Thymus (tissue), 11 donors: ENCODE measurements at regions not wholly inside any gene's neighbourhood (a gene's known extent, or its start where the extent isn't known, plus 50 kb on each side); places are given as distances from the start of the nearest gene placed in this dataset.

Experiments
- DNase-seq, 9 donors: peaks; one replicate each; pipeline ENCODE4 v3.0.0-alpha.2; 2013; ENCODE audit warnings: low spot score in 9 of 9, low read depth in 6 of 9, missing footprints in 1 of 9
- H3K27ac ChIP-seq, 2 donors: one replicate each; pipeline ENCODE4 v1.5.1; 2013; ENCODE audit warnings: control low read depth in 1 of 2, low read depth in 1 of 2, low read length in 1 of 2, mild to moderate bottlenecking in 1 of 2, moderate library complexity in 1 of 2
- H3K27me3 ChIP-seq, 2 donors: one replicate each; pipeline ENCODE4 v1.5.1; 2013; ENCODE audit warnings: low read length in 1 of 2; ENCODE audit not compliant: control insufficient read depth in 2 of 2, insufficient read depth in 1 of 2
- H3K36me3 ChIP-seq, 2 donors: one replicate each; pipeline ENCODE4 v1.5.1; 2013; ENCODE audit warnings: low read length in 1 of 2, mild to moderate bottlenecking in 1 of 2, moderate library complexity in 1 of 2; ENCODE audit not compliant: control insufficient read depth in 2 of 2, insufficient read depth in 2 of 2
- H3K4me1 ChIP-seq, 2 donors: one replicate each; pipeline ENCODE4 v1.5.1; 2013; ENCODE audit warnings: low read length in 2 of 2; ENCODE audit not compliant: control insufficient read depth in 2 of 2, insufficient read depth in 2 of 2
- H3K4me3 ChIP-seq, 2 donors: one replicate each; pipeline ENCODE4 v1.5.1; 2013; ENCODE audit warnings: low read length in 2 of 2, control low read depth in 1 of 2, mild to moderate bottlenecking in 1 of 2
- H3K9me3 ChIP-seq, 2 donors: one replicate each; pipeline ENCODE4 v1.5.1; 2013; ENCODE audit warnings: low read length in 1 of 2, mild to moderate bottlenecking in 1 of 2; ENCODE audit not compliant: control insufficient read depth in 2 of 2, insufficient read depth in 1 of 2
- WGBS: extraction: QIAGEN DNeasy Blood & Tissue Kit; methylation state at CpG from one replicate; pipeline ENCODE4 v1.1.7; 2013; 5-methylcytosine and 5-hydroxymethylcytosine counted together
- donor health status: healthy.

DNA sequence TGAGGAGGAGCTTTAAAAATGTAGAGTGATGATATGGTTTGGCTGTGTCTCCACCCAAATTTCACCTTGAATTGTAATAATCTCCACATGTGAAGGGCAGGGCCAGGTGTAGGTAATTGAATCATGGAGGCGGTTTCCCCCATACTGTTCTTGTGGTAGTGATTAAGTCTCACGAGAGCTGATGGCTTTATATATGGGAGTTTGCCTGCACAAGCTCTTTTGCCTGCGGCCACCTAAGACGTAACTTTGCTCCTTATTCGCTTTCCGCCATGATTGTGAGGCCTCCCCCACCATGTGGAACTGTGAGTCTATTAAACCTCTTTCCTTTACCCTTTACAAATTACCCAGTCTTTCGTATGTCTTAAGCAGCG is 332.0 kb downstream of the RAPGEF2 start:
- no peak for DNase-seq
- no peak overlapping the region for H3K27ac ChIP-seq
- no peaks in the 10 kb centered on the region for H3K27me3 ChIP-seq
- H3K4me1 ChIP-seq: no peaks in the 10 kb centered on the region
- H3K9me3 ChIP-seq: peaks cover 0 to 3% of the 10 kb centered on the region in 2 donors
- WGBS: 85% methylated on average over 8 of the region's 8 CpGs
- no peak overlapping the region for H3K4me3 ChIP-seq
- H3K36me3 ChIP-seq: no peaks in the 10 kb centered on the region

DNA sequence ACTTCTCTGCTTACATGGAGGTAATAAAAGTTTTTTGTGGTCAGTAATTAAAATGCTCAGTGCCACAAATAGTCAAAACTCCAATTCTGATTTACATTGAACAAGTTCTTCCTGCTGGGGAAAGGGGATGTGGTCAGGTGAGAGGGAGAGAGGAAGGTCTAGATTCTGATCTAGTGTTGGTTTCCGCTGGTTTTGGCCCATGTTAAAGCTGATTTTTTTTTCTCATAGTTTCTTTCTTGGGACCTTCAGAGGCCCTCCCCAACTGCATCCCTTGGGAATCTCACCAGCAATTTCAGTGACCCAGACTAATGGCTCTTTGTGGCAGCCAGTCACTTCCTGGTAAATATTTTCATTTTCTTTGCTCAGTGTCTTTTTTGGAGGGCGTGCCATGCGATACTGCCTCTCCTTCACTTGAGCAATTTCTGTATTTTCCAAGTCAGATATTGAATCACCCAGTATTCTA is 332.7 kb downstream of the RAPGEF2 start:
- 10% methylated on average over 3 of the region's 3 CpGs for WGBS
- no peak for DNase-seq
- Histone ChIP-seq H3K27me3 (no peaks in the 10 kb centered on the region), H3K36me3 (no peaks in the 10 kb centered on the region), H3K9me3 (peaks cover 0 to 3% of the 10 kb centered on the region in 2 donors), H3K4me1 (no peaks in the 10 kb centered on the region), H3K27ac (no peak overlapping the region), H3K4me3 (no peak overlapping the region)

DNA sequence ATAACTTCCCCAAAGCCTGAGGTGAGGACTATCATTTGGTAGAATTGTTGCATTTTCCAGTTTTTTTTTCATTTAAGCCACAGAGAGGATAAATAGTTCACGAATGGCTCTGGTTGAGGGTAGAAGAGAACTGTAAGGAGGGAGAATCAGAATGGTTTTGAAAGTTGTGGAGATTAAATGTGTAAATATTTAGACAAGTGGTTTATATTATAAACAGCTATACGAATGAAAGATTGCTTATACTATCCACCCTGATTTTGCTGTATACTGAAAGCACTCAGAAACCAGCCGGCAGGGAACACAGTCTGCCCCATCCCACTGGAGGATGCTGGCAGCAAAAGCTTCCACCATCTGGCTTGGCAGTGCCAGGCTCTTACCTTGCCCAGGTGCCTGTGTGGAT is 341.1 kb downstream of the RAPGEF2 start:
- Histone ChIP-seq H3K27me3 (no peaks in the 10 kb centered on the region), H3K4me3 (no peak overlapping the region), H3K4me1 (no peaks in the 10 kb centered on the region), H3K9me3 (no peaks in the 10 kb centered on the region), H3K36me3 (no peaks in the 10 kb centered on the region), H3K27ac (no peak overlapping the region)
- DNase-seq: no peak
- WGBS: 92% methylated on average over 3 of the region's 3 CpGs

GRCh38 chr4:159444678-159445077 is 341.8 kb downstream of the RAPGEF2 start:
- H3K4me3 ChIP-seq: no peak overlapping the region
- no peaks in the 10 kb centered on the region for H3K36me3 ChIP-seq
- no peak for DNase-seq
- H3K9me3 ChIP-seq: no peaks in the 10 kb centered on the region
- WGBS: 30% methylated on average over 1 of the region's 1 CpG
- H3K4me1 ChIP-seq: no peaks in the 10 kb centered on the region
- no peaks in the 10 kb centered on the region for H3K27me3 ChIP-seq
- H3K27ac ChIP-seq: no peak overlapping the region

DNA sequence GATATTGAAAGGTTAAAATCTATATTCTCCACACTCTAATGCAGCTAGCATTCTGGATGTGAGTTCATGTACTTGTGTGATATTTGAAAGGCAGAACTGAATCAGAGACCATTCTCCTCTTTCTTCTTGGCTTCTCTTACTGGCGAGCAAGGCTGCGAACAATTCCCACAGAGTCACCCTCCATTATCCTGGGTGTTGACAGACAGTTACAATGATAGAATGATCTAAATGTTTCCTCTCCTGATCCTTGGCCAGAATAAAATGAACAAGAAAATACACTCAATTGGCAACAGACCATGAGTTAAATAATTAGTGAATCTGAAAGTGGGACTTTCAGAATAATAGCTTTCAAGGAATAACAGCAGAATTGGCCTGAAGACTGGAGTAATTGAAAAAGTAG is 342.8 kb downstream of the RAPGEF2 start:
- Histone ChIP-seq H3K27ac (no peak overlapping the region), H3K9me3 (no peaks in the 10 kb centered on the region), H3K27me3 (no peaks in the 10 kb centered on the region), H3K4me1 (no peaks in the 10 kb centered on the region), H3K36me3 (no peaks in the 10 kb centered on the region), H3K4me3 (no peak overlapping the region)
- 97% methylated on average over 2 of the region's 2 CpGs for WGBS
- DNase-seq: no peak

DNA sequence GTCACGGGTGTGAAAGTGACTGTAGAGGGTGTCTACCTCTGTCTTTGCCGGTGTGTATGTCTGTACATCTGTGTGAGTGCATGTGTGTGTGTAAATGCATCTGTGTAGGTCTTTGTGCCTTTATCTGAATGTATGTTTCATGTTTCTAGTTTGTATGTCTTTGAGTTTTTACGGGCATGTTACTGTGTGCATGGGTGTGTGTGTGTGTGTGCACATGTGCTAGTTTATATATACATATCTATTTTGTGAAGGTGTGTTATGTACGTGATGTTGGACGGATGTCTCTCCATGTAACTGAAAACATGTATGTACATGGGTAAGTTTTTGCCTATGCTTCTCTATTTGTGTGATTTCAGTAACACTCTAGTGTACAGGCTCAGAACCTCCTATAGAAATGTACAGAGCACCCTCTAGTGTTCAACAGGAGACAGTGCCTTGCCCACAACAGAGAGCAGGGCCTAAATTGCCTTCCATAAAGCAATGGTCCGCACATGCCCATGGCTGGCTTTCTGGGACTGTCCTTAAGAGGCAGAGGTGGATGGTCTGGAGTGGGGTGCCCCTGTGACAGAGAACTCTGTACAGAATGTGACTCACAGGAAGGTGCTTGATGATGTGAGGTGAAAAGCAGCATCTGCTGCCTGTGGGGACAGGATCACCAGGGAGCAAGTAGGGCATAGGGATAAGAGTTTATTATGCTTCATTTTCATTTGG is 343.5 kb downstream of the RAPGEF2 start:
- no peak overlapping the region for H3K4me3 ChIP-seq
- peak; percentile 3 to 59 (median 15) for DNase-seq
- WGBS: 64% methylated on average over 6 of the region's 6 CpGs

GRCh38 chr4:159447296-159447695 is 344.4 kb downstream of the RAPGEF2 start:
- WGBS: 93% methylated on average over 4 of the region's 4 CpGs
- Histone ChIP-seq H3K36me3 (no peaks in the 10 kb centered on the region), H3K27me3 (no peaks in the 10 kb centered on the region), H3K9me3 (no peaks in the 10 kb centered on the region), H3K4me3 (no peak overlapping the region), H3K4me1 (no peaks in the 10 kb centered on the region), H3K27ac (no peak overlapping the region)
- no peak for DNase-seq

More for the DNA sequence above, 343.5 kb downstream of the RAPGEF2 start:
- Histone ChIP-seq H3K9me3 (no peaks in the 10 kb centered on the region), H3K27me3 (no peaks in the 10 kb centered on the region), H3K36me3 (no peaks in the 10 kb centered on the region), H3K27ac (no peak overlapping the region), H3K4me1 (no peaks in the 10 kb centered on the region)

- no peaks in the 10 kb centered on the region for H3K27me3 ChIP-seq
- no peak overlapping the region for H3K4me3 ChIP-seq
- no peaks in the 10 kb centered on the region for H3K9me3 ChIP-seq
- no peaks in the 10 kb centered on the region for H3K36me3 ChIP-seq
- 96% methylated on average over 2 of the region's 2 CpGs for WGBS
- H3K27ac ChIP-seq: no peak overlapping the region
- DNase-seq: no peak
- no peaks in the 10 kb centered on the region for H3K4me1 ChIP-seq
Observed at GRCh38 chr4:159451006-159451405, 348.1 kb downstream of the RAPGEF2 start.

GRCh38 chr4:159455675-159456237 is 352.9 kb downstream of the RAPGEF2 start:
- Histone ChIP-seq H3K4me1 (no peaks in the 10 kb centered on the region), H3K27ac (no peak overlapping the region), H3K36me3 (no peaks in the 10 kb centered on the region), H3K9me3 (no peaks in the 10 kb centered on the region), H3K4me3 (no peak overlapping the region), H3K27me3 (no peaks in the 10 kb centered on the region)
- 46% methylated on average over 3 of the region's 3 CpGs for WGBS
- DNase-seq: peak in 6 of 9 donors; percentile 6 to 31 (median 13)
